Esophagus squamous epithelium (tissue), 4 donors: ENCODE measurements at regions not wholly inside any gene's neighbourhood (a gene's known extent, or its start where the extent isn't known, plus 50 kb on each side); places are given as distances from the start of the nearest gene placed in this dataset.

Experiments
- CTCF ChIP-seq, 6 experiments: fragments of 450-650 bp in 4 of 6; fragments of 200-600 bp in 2 of 6; sonication (generic) in 2 of 6; IDR thresholded peaks; one replicate each; pipeline ENCODE4 v1.5.1; 2016 to 2019; ENCODE audit warnings: antibody characterized with exemption in 6 of 6, mild to moderate bottlenecking in 4 of 6, moderate library complexity in 4 of 6
- POLR2A ChIP-seq, 4 donors: fragments of 450-650 bp; IDR thresholded peaks; one replicate each; pipeline ENCODE4 v1.6.1; 2017; ENCODE audit warnings: antibody characterized with exemption in 4 of 4, mild to moderate bottlenecking in 4 of 4, moderate library complexity in 3 of 4

- TF ChIP-seq CTCF (IDR thresholded peaks at IDR 0.05) (no peak), POLR2A (IDR thresholded peaks at IDR 0.05) (no peak)
These were observed 801.1 kb upstream of the CXADR start for GRCh38 chr21:16711757-16712156.
